H1 (cell line): ENCODE measurements at regions not wholly inside any gene's neighbourhood (a gene's known extent, or its start where the extent isn't known, plus 50 kb on each side); places are given as distances from the start of the nearest gene placed in this dataset.

ENCODE experiments used
- CEBPB ChIP-seq: IDR thresholded peaks from 2 replicates; pipeline ENCODE4 v1.6.1; 2012; ENCODE audit warnings: low read depth, low read length
- CTCF ChIP-seq, 3 experiments: IDR thresholded peaks; 1 replicate in 2 of 3; 2 replicates in 1 of 3; pipeline versions ENCODE4 v1.5.1 to v1.6.1; 2011; ENCODE audit warnings: low read length in 3 of 3, mild to moderate bottlenecking in 3 of 3, inconsistent platforms in 2 of 3, low read depth in 1 of 3, moderate library complexity in 1 of 3; ENCODE audit not compliant: insufficient read depth in 1 of 3; ENCODE audit errors: control extremely low read depth in 1 of 3
- EP300 ChIP-seq, 2 experiments: IDR thresholded peaks; 1 replicate in 1 of 2; 2 replicates in 1 of 2; pipeline ENCODE4 v1.6.1; 2011 to 2012; ENCODE audit warnings: low read depth in 2 of 2, low read length in 2 of 2, mild to moderate bottlenecking in 2 of 2, borderline replicate concordance in 1 of 2, inconsistent platforms in 1 of 2, moderate library complexity in 1 of 2
- EZH2 ChIP-seq: fragments of 200-600 bp; sonication (generic); IDR thresholded peaks from 2 replicates; pipeline ENCODE4 v1.7.1; 2012; ENCODE audit warnings: low read depth, mild to moderate bottlenecking, moderate library complexity, low read length, inconsistent platforms; ENCODE audit not compliant: severe bottlenecking
- MAFK ChIP-seq: IDR thresholded peaks from 2 replicates; pipeline ENCODE4 v1.6.1; 2012; ENCODE audit warnings: low read depth, mild to moderate bottlenecking, improper control_type of control experiment, low read length
- PHF8 ChIP-seq: fragments of 200-600 bp; sonication (generic); conservative IDR thresholded peaks from 2 replicates; pipeline ENCODE4 v1.7.1; 2012; ENCODE audit warnings: low read depth, mild to moderate bottlenecking, inconsistent platforms, low read length, moderate library complexity
- POLR2A ChIP-seq, 2 experiments: IDR thresholded peaks; 1 replicate in 1 of 2; 2 replicates in 1 of 2; pipeline ENCODE4 v1.6.1; 2011; ENCODE audit warnings: low read depth in 2 of 2, low read length in 2 of 2, mild to moderate bottlenecking in 2 of 2; ENCODE audit errors: control extremely low read depth in 1 of 2
- TAF1 ChIP-seq: IDR thresholded peaks from 2 replicates; pipeline ENCODE4 v1.6.1; 2011; ENCODE audit warnings: mild to moderate bottlenecking, low read depth, low read length

GRCh38 chr2:219695145-219695709, 67.8 kb downstream of the SLC4A3 start:
- TF ChIP-seq EP300 (IDR thresholded peaks at IDR 0.05; ENCODE audit: borderline replicate concordance in 1 of 2, low read depth in 2 of 2, low read length in 2 of 2) (no peak), EZH2 (no peak), CTCF (IDR thresholded peaks at IDR 0.05; ENCODE audit: control extremely low read depth in 1 of 3, insufficient read depth in 1 of 3, low read depth in 1 of 3, low read length in 3 of 3) (no peak), POLR2A (IDR thresholded peaks at IDR 0.05; ENCODE audit: control extremely low read depth in 1 of 2, low read depth in 2 of 2, low read length in 2 of 2) (no peak), TAF1 (no peak), CEBPB (no peak), MAFK (no peak), PHF8 (no peak)
